IPS-NIHi11 (cell line): ENCODE measurements at regions not wholly inside any gene's neighbourhood (a gene's known extent, or its start where the extent isn't known, plus 50 kb on each side); places are given as distances from the start of the nearest gene placed in this dataset.
"Not testable (repeated sequence)": the region's sequence is repeated elsewhere in the genome, so short reads cannot be mapped to it uniquely, and the experiment has no call there.

Experiments
- DNase-seq: peaks from one replicate; pipeline ENCODE4 v3.0.0; 2012; ENCODE audit warnings: mixed read lengths, low spot score

- DNase-seq = no peak
Measured at GRCh38 chr9:95732802-95733688, 142.4 kb upstream of the ERCC6L2 start.

- no peak for DNase-seq
Measured at GRCh38 chr9:95731876-95732275, 143.6 kb upstream of the ERCC6L2 start.

GRCh38 chr9:95729669-95730368 is 145.7 kb upstream of the ERCC6L2 start:
- DNase-seq = no peak

- peak; percentile 22 for DNase-seq
Measured at GRCh38 chr9:95729046-95729445, 146.4 kb upstream of the ERCC6L2 start.

- DNase-seq = no peak
Measured at GRCh38 chr9:95727947-95728520, 147.5 kb upstream of the ERCC6L2 start.

GRCh38 chr9:95726756-95727155 is 148.7 kb upstream of the ERCC6L2 start:
- DNase-seq = peak; percentile 70

GRCh38 chr9:95725045-95725444 is 150.4 kb upstream of the ERCC6L2 start:
- DNase-seq = no peak

GRCh38 chr9:95724253-95724991 is 151.1 kb upstream of the ERCC6L2 start:
- no peak for DNase-seq

- DNase-seq = no peak
Measured at GRCh38 chr9:95722141-95722540, 153.3 kb upstream of the ERCC6L2 start.

- no peak for DNase-seq
Measured at GRCh38 chr9:95721061-95721531, 154.4 kb upstream of the ERCC6L2 start.

GRCh38 chr9:95720496-95720895 is 155.0 kb upstream of the ERCC6L2 start:
- DNase-seq = no peak

GRCh38 chr9:95719354-95719753 is 156.1 kb upstream of the ERCC6L2 start:
- no peak for DNase-seq

- no peak for DNase-seq
Measured at GRCh38 chr9:95718263-95718662, 157.2 kb upstream of the ERCC6L2 start.

GRCh38 chr9:95715868-95716435 is 159.5 kb upstream of the ERCC6L2 start:
- DNase-seq = no peak

GRCh38 chr9:95710446-95710845 is 165.0 kb upstream of the ERCC6L2 start:
- no peak for DNase-seq

- DNase-seq = no peak
Measured at GRCh38 chr9:95696701-95697100, 178.8 kb upstream of the ERCC6L2 start.

- DNase-seq = no peak
Measured at GRCh38 chr9:95691435-95691834, 174.7 kb upstream of the PTCH1 start.

- no peak for DNase-seq
Measured at GRCh38 chr9:95689669-95690068, 172.9 kb upstream of the PTCH1 start.

GRCh38 chr9:95684516-95684915 is 167.7 kb upstream of the PTCH1 start:
- DNase-seq = no peak

- not testable (repeated sequence) for DNase-seq
Measured at GRCh38 chr9:95680306-95680705, 163.5 kb upstream of the PTCH1 start.

GRCh38 chr9:95679874-95680273 is 163.1 kb upstream of the PTCH1 start:
- DNase-seq = no peak

- no peak for DNase-seq
Measured at GRCh38 chr9:95678759-95679158, 162.0 kb upstream of the PTCH1 start.
